Naive thymus-derived CD8-positive, alpha-beta T cell (primary cell): ENCODE measurements at regions not wholly inside any gene's neighbourhood (a gene's known extent, or its start where the extent isn't known, plus 50 kb on each side); places are given as distances from the start of the nearest gene placed in this dataset.
"Not testable (repeated sequence)": the region's sequence is repeated elsewhere in the genome, so short reads cannot be mapped to it uniquely, and the experiment has no call there.

Experiments used
- ATAC-seq, 2 donors: fragments of 150-1000 bp; cut with Tn5 transposase in 1 of 2; sonication (Bioruptor Pico), chemical (Tn5 transposase) in 1 of 2; 1 replicate in 1 of 2; 2 replicates in 1 of 2; pipeline ENCODE4 v1.10.0; 2021; ENCODE audit warnings: mild to moderate bottlenecking in 2 of 2, moderate library complexity in 2 of 2
- POLR2A ChIA-PET: fragments of 350-600 bp; sonication (Branson Sonifier 250); formaldehyde crosslinking; loops from one replicate; lab custom pipeline; 2021; ENCODE audit warnings: antibody characterized with exemption; lab: Charles Lee
- DNase-seq, 10 donors: peaks; one replicate each; pipeline versions ENCODE4 v3.0.0 to v3.0.0-alpha.2; 2020 to 2022
- H3K27ac Mint-ChIP-seq, 10 donors: one replicate each; pipeline ENCODE4 v1.8.0; 2020 to 2022; ENCODE audit warnings: mild to moderate bottlenecking in 10 of 10, mixed read lengths in 10 of 10, moderate library complexity in 4 of 10, inconsistent platforms in 1 of 10
- H3K27me3 Mint-ChIP-seq, 5 donors: one replicate each; pipeline ENCODE4 v1.8.0; 2021 to 2022; ENCODE audit warnings: mixed read lengths in 5 of 5
- H3K36me3 Mint-ChIP-seq, 3 donors: one replicate each; pipeline ENCODE4 v1.8.0; 2020 to 2022; ENCODE audit warnings: mixed read lengths in 3 of 3, mild to moderate bottlenecking in 2 of 3, inconsistent platforms in 1 of 3
- H3K4me1 Mint-ChIP-seq, 4 donors: one replicate each; pipeline ENCODE4 v1.8.0; 2021 to 2022; ENCODE audit warnings: mixed read lengths in 4 of 4
- H3K4me3 Mint-ChIP-seq, 10 donors: one replicate each; pipeline ENCODE4 v1.8.0; 2020 to 2022; ENCODE audit warnings: mild to moderate bottlenecking in 10 of 10, mixed read lengths in 10 of 10, moderate library complexity in 6 of 10, inconsistent platforms in 1 of 10
- H3K9me3 Mint-ChIP-seq, 9 donors: one replicate each; pipeline ENCODE4 v1.8.0; 2020 to 2022; ENCODE audit warnings: mixed read lengths in 9 of 9, mild to moderate bottlenecking in 3 of 9, inconsistent platforms in 1 of 9, moderate library complexity in 1 of 9

- peaks cover 0 to 9% (median 2%) of the 10 kb centered on the region in 9 donors for H3K9me3 Mint-ChIP-seq
- H3K27me3 Mint-ChIP-seq, result peaks cover 0 to 23% (median 2%) of the 10 kb centered on the region in 5 donors
- POLR2A ChIA-PET, result no interaction called here
- no peak overlapping the region for H3K4me3 Mint-ChIP-seq
- ATAC-seq (no peak), DNase-seq (no peak)
- no peak overlapping the region for H3K27ac Mint-ChIP-seq
- no peaks in the 10 kb centered on the region for H3K4me1 Mint-ChIP-seq
- H3K36me3 Mint-ChIP-seq, result no peaks in the 10 kb centered on the region
Observed at GRCh38 chr6:140388192-140388802, 1013.8 kb upstream of the CITED2 start.

- POLR2A ChIA-PET, result no interaction called here
- Mint-ChIP-seq H3K9me3 (peaks cover 0 to 9% (median 2%) of the 10 kb centered on the region in 9 donors), H3K36me3 (no peaks in the 10 kb centered on the region), H3K27me3 (peaks cover 0 to 19% (median 2%) of the 10 kb centered on the region in 5 donors), H3K4me1 (no peaks in the 10 kb centered on the region), H3K4me3 (no peak overlapping the region), H3K27ac (no peak overlapping the region)
- ATAC-seq (no peak), DNase-seq (no peak)
Observed at GRCh38 chr6:140385679-140386078, 1011.2 kb upstream of the CITED2 start.

- no peak overlapping the region for H3K4me3 Mint-ChIP-seq
- POLR2A ChIA-PET, result no interaction called here
- peaks cover 0 to 9% (median 2%) of the 10 kb centered on the region in 9 donors for H3K9me3 Mint-ChIP-seq
- H3K27ac Mint-ChIP-seq, result peak overlapping the region in 1 of 10 donors; percentile 41
- ATAC-seq (no peak), DNase-seq (no peak)
- H3K27me3 Mint-ChIP-seq, result peaks cover 0 to 11% (median 1%) of the 10 kb centered on the region in 5 donors
- H3K36me3 Mint-ChIP-seq, result no peaks in the 10 kb centered on the region
- H3K4me1 Mint-ChIP-seq, result no peaks in the 10 kb centered on the region
Observed at GRCh38 chr6:140382355-140382754, 1007.9 kb upstream of the CITED2 start.

GRCh38 chr6:140380427-140381218 lies 1006.2 kb upstream of the CITED2 start:
- Mint-ChIP-seq H3K27ac (no peak overlapping the region), H3K27me3 (peaks cover 0 to 4% (median 0%) of the 10 kb centered on the region in 5 donors), H3K9me3 (peaks cover 0 to 8% (median 0%) of the 10 kb centered on the region in 9 donors), H3K36me3 (no peaks in the 10 kb centered on the region), H3K4me1 (no peaks in the 10 kb centered on the region), H3K4me3 (no peak overlapping the region)
- ATAC-seq, result no peak
- no peak for DNase-seq
- POLR2A ChIA-PET, result no interaction called here

- POLR2A ChIA-PET, result no interaction called here
- peaks cover 0 to 3% (median 0%) of the 10 kb centered on the region in 5 donors for H3K27me3 Mint-ChIP-seq
- H3K9me3 Mint-ChIP-seq, result peaks cover 0 to 8% (median 0%) of the 10 kb centered on the region in 9 donors
- no peak for DNase-seq
- ATAC-seq, result no peak
- no peak overlapping the region for H3K27ac Mint-ChIP-seq
- H3K4me3 Mint-ChIP-seq, result no peak overlapping the region
- H3K4me1 Mint-ChIP-seq, result no peaks in the 10 kb centered on the region
- H3K36me3 Mint-ChIP-seq, result no peaks in the 10 kb centered on the region
Observed at GRCh38 chr6:140379919-140380318, 1005.5 kb upstream of the CITED2 start.

GRCh38 chr6:140376209-140376608 lies 1001.8 kb upstream of the CITED2 start:
- no peak overlapping the region for H3K27ac Mint-ChIP-seq
- ATAC-seq (no peak), DNase-seq (no peak)
- H3K4me3 Mint-ChIP-seq, result no peak overlapping the region
- H3K36me3 Mint-ChIP-seq, result no peaks in the 10 kb centered on the region
- H3K9me3 Mint-ChIP-seq, result peaks cover 0 to 2% (median 0%) of the 10 kb centered on the region in 9 donors
- H3K4me1 Mint-ChIP-seq, result no peaks in the 10 kb centered on the region
- POLR2A ChIA-PET, result no interaction called here
- no peaks in the 10 kb centered on the region for H3K27me3 Mint-ChIP-seq

GRCh38 chr6:140373728-140374127 lies 999.3 kb upstream of the CITED2 start:
- H3K9me3 Mint-ChIP-seq, H3K4me1 Mint-ChIP-seq, POLR2A ChIA-PET, ATAC-seq, H3K36me3 Mint-ChIP-seq, DNase-seq, H3K4me3 Mint-ChIP-seq, H3K27ac Mint-ChIP-seq, H3K27me3 Mint-ChIP-seq: not testable (repeated sequence)

- no peak overlapping the region for H3K4me3 Mint-ChIP-seq
- H3K9me3 Mint-ChIP-seq, result peaks cover 0 to 3% (median 0%) of the 10 kb centered on the region in 9 donors
- peaks cover 0 to 4% (median 0%) of the 10 kb centered on the region in 5 donors for H3K27me3 Mint-ChIP-seq
- ATAC-seq (no peak), DNase-seq (no peak)
- POLR2A ChIA-PET, result no interaction called here
- no peaks in the 10 kb centered on the region for H3K36me3 Mint-ChIP-seq
- H3K4me1 Mint-ChIP-seq, result no peaks in the 10 kb centered on the region
- no peak overlapping the region for H3K27ac Mint-ChIP-seq
Observed at GRCh38 chr6:140372064-140372463, 997.6 kb upstream of the CITED2 start.

- Mint-ChIP-seq H3K27ac (no peak overlapping the region), H3K4me3 (no peak overlapping the region), H3K27me3 (peaks cover 0 to 4% (median 0%) of the 10 kb centered on the region in 5 donors), H3K36me3 (no peaks in the 10 kb centered on the region), H3K4me1 (no peaks in the 10 kb centered on the region), H3K9me3 (peaks cover 0 to 3% (median 0%) of the 10 kb centered on the region in 9 donors)
- POLR2A ChIA-PET, result no interaction called here
- ATAC-seq (no peak), DNase-seq (no peak)
Observed at GRCh38 chr6:140370976-140371870, 996.8 kb upstream of the CITED2 start.

GRCh38 chr6:140370441-140370840 lies 996.0 kb upstream of the CITED2 start:
- peaks cover 0 to 4% (median 0%) of the 10 kb centered on the region in 5 donors for H3K27me3 Mint-ChIP-seq
- H3K9me3 Mint-ChIP-seq, result peaks cover 0 to 9% (median 0%) of the 10 kb centered on the region in 9 donors
- DNase-seq, result no peak
- POLR2A ChIA-PET, result no interaction called here
- no peaks in the 10 kb centered on the region for H3K4me1 Mint-ChIP-seq
- no peaks in the 10 kb centered on the region for H3K36me3 Mint-ChIP-seq
- no peak for ATAC-seq
- H3K27ac Mint-ChIP-seq, result no peak overlapping the region
- H3K4me3 Mint-ChIP-seq, result no peak overlapping the region

GRCh38 chr6:140366991-140367390 lies 992.5 kb upstream of the CITED2 start:
- Mint-ChIP-seq H3K27me3 (peaks cover 0 to 4% (median 0%) of the 10 kb centered on the region in 5 donors), H3K27ac (no peak overlapping the region), H3K9me3 (peaks cover 0 to 14% (median 8%) of the 10 kb centered on the region in 9 donors), H3K36me3 (peaks cover 0 to 5% (median 0%) of the 10 kb centered on the region in 3 donors), H3K4me1 (no peaks in the 10 kb centered on the region), H3K4me3 (no peak overlapping the region)
- DNase-seq (no peak), ATAC-seq (no peak)
- POLR2A ChIA-PET, result no interaction called here

GRCh38 chr6:140364916-140365315 lies 990.5 kb upstream of the CITED2 start:
- H3K9me3 Mint-ChIP-seq, result peaks cover 0 to 14% (median 8%) of the 10 kb centered on the region in 9 donors
- ATAC-seq, result no peak
- H3K4me3 Mint-ChIP-seq, result no peak overlapping the region
- peaks cover 0 to 4% (median 3%) of the 10 kb centered on the region in 5 donors for H3K27me3 Mint-ChIP-seq
- no peak overlapping the region for H3K27ac Mint-ChIP-seq
- DNase-seq, result no peak
- POLR2A ChIA-PET, result no interaction called here
- H3K4me1 Mint-ChIP-seq, result no peaks in the 10 kb centered on the region
- peaks cover 0 to 5% (median 0%) of the 10 kb centered on the region in 3 donors for H3K36me3 Mint-ChIP-seq
